ENCODE measurements at regions not wholly inside any gene's neighbourhood (a gene's known extent, or its start where the extent isn't known, plus 50 kb on each side); places are given as distances from the start of the nearest gene placed in this dataset.
"Not testable (repeated sequence)": the region's sequence is repeated elsewhere in the genome, so short reads cannot be mapped to it uniquely, and the experiment has no call there.

GRCh38 chr2:9712263-9712662 is 81.5 kb upstream of the YWHAQ start:
- Histone ChIP-seq H3K27me3 (ENCODE audit: insufficient read depth, low read length) (no peaks in the 10 kb centered on the region), H3K9me3 (ENCODE audit: low read length) (no peaks in the 10 kb centered on the region), H3K36me3 (ENCODE audit: insufficient read depth, low read length) (no peaks in the 10 kb centered on the region), H3K4me3 (ENCODE audit: low read length) (no peak overlapping the region), H3K4me1 (ENCODE audit: insufficient read depth, low read length) (no peaks in the 10 kb centered on the region), H2AFZ (ENCODE audit: low read depth, low read length) (no peak overlapping the region)

DNA sequence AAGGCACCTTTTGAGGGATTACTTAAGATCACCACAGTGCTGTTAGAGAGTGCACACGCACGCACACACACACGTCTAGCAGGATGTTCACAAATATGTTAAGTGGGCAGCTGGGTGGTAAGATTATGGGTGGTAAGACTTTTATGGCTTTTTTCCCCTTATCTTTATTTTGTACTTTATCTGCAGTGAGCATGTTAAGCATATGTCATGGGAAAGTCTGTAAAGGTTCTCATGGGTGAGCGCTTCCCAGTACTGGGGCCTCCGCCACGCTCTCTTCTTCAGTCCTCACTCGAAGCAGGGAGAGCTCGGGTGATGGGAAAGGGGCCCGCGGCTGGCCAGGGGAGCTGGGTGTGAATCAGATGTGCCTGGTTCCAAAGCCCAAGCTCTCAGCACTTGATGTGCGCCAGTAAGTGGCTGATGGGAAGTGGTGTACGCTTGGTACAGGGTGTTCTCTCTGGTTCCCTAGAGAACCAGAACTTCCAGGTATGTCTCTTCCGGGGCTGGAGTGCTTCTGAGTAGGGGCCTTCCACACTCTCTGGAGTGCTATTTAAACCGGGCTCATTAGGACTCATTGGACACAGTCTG is 83.9 kb upstream of the YWHAQ start:
- Histone ChIP-seq H2AFZ (ENCODE audit: low read depth, low read length) (no peak overlapping the region), H3K9me3 (ENCODE audit: low read length) (no peaks in the 10 kb centered on the region), H3K4me1 (ENCODE audit: insufficient read depth, low read length) (no peaks in the 10 kb centered on the region), H3K27me3 (ENCODE audit: insufficient read depth, low read length) (no peaks in the 10 kb centered on the region), H3K4me3 (ENCODE audit: low read length) (no peak overlapping the region), H3K36me3 (ENCODE audit: insufficient read depth, low read length) (no peaks in the 10 kb centered on the region)

DNA sequence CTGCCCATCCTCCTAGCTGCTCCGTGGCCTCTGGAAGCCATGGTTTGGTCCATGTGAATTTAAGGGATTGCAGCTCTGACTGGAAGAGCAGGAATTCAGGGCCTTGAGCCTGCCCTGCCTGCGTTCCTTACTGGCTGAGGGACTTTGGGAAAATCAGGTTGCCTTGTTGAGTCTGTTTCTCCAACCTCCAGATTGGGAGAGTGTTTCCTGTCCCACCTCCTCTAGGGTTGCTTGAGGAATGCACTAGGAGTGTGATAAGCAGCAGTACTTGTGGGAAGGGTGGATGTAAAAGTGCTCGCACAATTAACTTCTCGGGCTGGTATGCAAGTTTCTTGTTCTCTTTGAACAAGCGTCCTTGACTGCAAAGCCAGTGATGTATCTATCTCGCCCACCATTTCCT is 84.4 kb upstream of the YWHAQ start:
- no peaks in the 10 kb centered on the region for H3K9me3 ChIP-seq (ENCODE audit: low read length)
- H3K36me3 ChIP-seq (ENCODE audit: insufficient read depth, low read length), result no peaks in the 10 kb centered on the region
- no peaks in the 10 kb centered on the region for H3K4me1 ChIP-seq (ENCODE audit: insufficient read depth, low read length)
- H3K4me3 ChIP-seq (ENCODE audit: low read length), result no peak overlapping the region
- H2AFZ ChIP-seq (ENCODE audit: low read depth, low read length), result no peak overlapping the region
- no peaks in the 10 kb centered on the region for H3K27me3 ChIP-seq (ENCODE audit: insufficient read depth, low read length)

- Histone ChIP-seq H3K9me3 (ENCODE audit: low read length) (no peaks in the 10 kb centered on the region), H3K27me3 (ENCODE audit: insufficient read depth, low read length) (no peaks in the 10 kb centered on the region), H3K4me3 (ENCODE audit: low read length) (no peak overlapping the region), H2AFZ (ENCODE audit: low read depth, low read length) (no peak overlapping the region), H3K4me1 (ENCODE audit: insufficient read depth, low read length) (peaks cover 4% of the 10 kb centered on the region), H3K36me3 (ENCODE audit: insufficient read depth, low read length) (no peaks in the 10 kb centered on the region)
Measured at GRCh38 chr2:9717886-9718451, 87.2 kb upstream of the YWHAQ start.

DNA sequence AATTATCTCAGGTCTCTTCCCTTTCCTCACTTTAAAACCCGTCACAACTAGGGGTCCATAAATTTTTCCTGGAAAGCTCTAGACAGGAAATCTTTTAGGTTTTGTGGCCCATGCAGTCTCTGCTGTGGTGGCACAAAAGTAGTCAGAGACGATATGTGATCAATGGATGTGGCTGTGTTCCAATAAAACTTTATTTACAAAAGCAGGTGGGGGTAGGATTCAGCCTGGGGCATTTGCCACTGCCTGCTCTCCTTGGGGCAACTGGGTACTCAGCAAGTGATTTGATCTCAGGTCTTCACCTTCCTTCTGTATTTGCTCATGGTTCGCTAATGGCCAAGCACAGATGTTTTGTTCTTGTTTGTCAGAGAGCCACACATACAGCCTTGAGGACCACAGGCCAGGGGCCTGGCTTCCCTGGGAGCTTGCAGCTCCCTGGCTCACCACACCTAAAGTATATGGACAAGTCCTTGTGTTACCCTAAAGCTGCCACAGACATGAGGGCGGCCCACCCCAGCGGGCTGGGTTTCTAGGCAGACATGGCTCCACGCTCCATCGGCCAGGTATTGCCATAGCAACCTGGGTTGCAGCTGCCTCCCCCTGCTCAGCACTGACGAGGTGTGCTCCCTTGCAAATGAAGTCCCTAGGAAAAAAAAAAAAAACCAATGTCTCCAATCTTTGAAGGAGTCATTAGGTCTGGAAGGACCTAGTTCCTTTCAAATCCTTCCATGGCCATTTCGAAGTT is 89.7 kb upstream of the YWHAQ start:
- peaks cover 4% of the 10 kb centered on the region for H3K4me1 ChIP-seq (ENCODE audit: insufficient read depth, low read length)
- no peak overlapping the region for H2AFZ ChIP-seq (ENCODE audit: low read depth, low read length)
- H3K27me3 ChIP-seq (ENCODE audit: insufficient read depth, low read length), result no peaks in the 10 kb centered on the region
- H3K4me3 ChIP-seq (ENCODE audit: low read length), result no peak overlapping the region
- H3K9me3 ChIP-seq (ENCODE audit: low read length), result no peaks in the 10 kb centered on the region
- no peaks in the 10 kb centered on the region for H3K36me3 ChIP-seq (ENCODE audit: insufficient read depth, low read length)

- H3K27me3 ChIP-seq (ENCODE audit: insufficient read depth, low read length), result no peaks in the 10 kb centered on the region
- H3K9me3 ChIP-seq (ENCODE audit: low read length), result no peaks in the 10 kb centered on the region
- no peaks in the 10 kb centered on the region for H3K36me3 ChIP-seq (ENCODE audit: insufficient read depth, low read length)
- H3K4me1 ChIP-seq (ENCODE audit: insufficient read depth, low read length), result peaks cover 4% of the 10 kb centered on the region
- H3K4me3 ChIP-seq (ENCODE audit: low read length), result no peak overlapping the region
- H2AFZ ChIP-seq (ENCODE audit: low read depth, low read length), result no peak overlapping the region
Measured at GRCh38 chr2:9721344-9721743, 90.5 kb upstream of the YWHAQ start.

DNA sequence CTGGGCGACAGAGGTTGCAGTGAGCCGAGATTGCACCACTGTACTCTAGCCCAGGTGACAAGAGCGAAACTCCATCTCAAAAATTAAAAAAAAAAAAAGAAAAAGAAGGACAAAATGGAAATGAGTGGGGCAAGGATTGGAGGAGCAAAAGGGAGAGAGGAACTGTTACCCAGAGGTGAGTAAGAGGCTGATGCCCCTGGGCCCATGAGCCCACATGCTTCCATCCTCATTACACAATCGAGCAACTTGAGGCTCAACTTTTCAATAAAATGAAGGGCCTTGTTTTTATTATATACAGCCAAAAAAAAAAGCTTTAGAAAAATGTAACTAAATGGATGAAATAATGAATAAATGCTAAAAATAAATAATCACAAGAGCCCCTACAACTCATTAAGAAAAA is 91.7 kb upstream of the YWHAQ start:
- Histone ChIP-seq H3K9me3 (ENCODE audit: low read length) (no peaks in the 10 kb centered on the region), H3K36me3 (ENCODE audit: insufficient read depth, low read length) (no peaks in the 10 kb centered on the region), H2AFZ (ENCODE audit: low read depth, low read length) (no peak overlapping the region), H3K4me3 (ENCODE audit: low read length) (no peak overlapping the region), H3K27me3 (ENCODE audit: insufficient read depth, low read length) (no peaks in the 10 kb centered on the region), H3K4me1 (ENCODE audit: insufficient read depth, low read length) (peaks cover 4% of the 10 kb centered on the region)

DNA sequence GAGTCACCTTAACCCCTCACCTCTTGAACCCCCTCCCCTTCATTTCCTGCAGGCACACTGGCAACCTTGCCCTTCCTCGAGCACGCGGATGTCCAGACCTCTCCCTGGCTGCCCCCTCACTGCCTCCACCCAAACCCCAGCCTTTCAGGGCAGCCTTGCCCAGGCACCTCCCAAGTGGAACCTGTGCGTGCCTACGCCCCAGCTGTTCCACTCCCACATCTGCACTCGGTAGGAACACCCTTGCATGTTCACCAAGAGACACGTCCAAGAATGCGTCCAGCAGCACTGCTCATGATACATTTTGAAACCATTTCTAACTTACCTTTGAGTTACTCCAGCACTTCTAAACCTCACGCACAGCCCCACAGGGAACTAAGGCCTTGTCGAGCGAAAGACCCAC is 93.8 kb upstream of the YWHAQ start:
- no peak overlapping the region for H2AFZ ChIP-seq (ENCODE audit: low read depth, low read length)
- H3K4me3 ChIP-seq (ENCODE audit: low read length), result no peak overlapping the region
- no peaks in the 10 kb centered on the region for H3K27me3 ChIP-seq (ENCODE audit: insufficient read depth, low read length)
- H3K4me1 ChIP-seq (ENCODE audit: insufficient read depth, low read length), result peaks cover 4% of the 10 kb centered on the region
- H3K9me3 ChIP-seq (ENCODE audit: low read length), result no peaks in the 10 kb centered on the region
- H3K36me3 ChIP-seq (ENCODE audit: insufficient read depth, low read length), result no peaks in the 10 kb centered on the region

DNA sequence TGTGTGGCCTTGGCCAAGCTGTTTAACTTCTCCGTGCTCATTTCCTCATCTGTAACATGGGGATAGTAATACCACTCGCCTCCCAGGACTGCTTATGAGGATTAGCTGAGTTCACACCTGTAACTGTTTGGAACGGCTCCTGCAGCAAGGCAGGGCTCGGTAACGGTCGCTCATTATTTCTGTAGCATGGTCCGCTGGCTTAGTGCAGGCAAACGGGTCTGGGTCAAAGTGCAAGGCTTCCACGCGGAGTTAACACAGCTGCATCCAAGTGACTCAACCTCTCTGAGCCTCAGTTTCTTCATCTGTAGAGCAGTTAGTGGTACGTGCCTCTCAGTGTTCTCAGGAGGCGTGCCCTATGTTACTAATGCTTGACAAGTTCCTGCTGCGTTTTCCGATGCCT is 94.3 kb upstream of the YWHAQ start:
- peaks cover 4% of the 10 kb centered on the region for H3K4me1 ChIP-seq (ENCODE audit: insufficient read depth, low read length)
- no peaks in the 10 kb centered on the region for H3K9me3 ChIP-seq (ENCODE audit: low read length)
- H3K36me3 ChIP-seq (ENCODE audit: insufficient read depth, low read length), result no peaks in the 10 kb centered on the region
- no peak overlapping the region for H2AFZ ChIP-seq (ENCODE audit: low read depth, low read length)
- no peaks in the 10 kb centered on the region for H3K27me3 ChIP-seq (ENCODE audit: insufficient read depth, low read length)
- H3K4me3 ChIP-seq (ENCODE audit: low read length), result no peak overlapping the region

DNA sequence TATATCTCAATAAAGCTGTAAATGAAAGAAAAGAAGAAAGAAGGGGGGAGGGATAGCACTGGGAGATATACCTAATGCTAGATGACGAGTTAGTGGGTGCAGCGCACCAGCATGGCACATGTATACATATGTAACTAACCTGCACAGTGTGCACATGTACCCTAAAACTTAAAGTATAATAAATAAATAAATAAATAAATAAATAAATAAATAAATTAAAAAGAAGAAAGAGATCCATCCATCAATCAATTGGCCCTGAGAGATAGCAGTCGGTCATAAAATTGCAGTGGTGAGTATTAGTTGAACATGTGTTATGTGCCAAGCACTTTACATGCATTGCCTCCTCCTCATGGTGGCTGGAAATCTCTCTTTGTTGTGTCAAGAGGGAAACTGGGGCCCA is 95.2 kb upstream of the YWHAQ start:
- H3K4me3 ChIP-seq (ENCODE audit: low read length); H3K9me3 ChIP-seq (ENCODE audit: low read length); H3K4me1 ChIP-seq (ENCODE audit: insufficient read depth, low read length); H3K36me3 ChIP-seq (ENCODE audit: insufficient read depth, low read length); H2AFZ ChIP-seq (ENCODE audit: low read depth, low read length); H3K27me3 ChIP-seq (ENCODE audit: insufficient read depth, low read length): not testable (repeated sequence)

DNA sequence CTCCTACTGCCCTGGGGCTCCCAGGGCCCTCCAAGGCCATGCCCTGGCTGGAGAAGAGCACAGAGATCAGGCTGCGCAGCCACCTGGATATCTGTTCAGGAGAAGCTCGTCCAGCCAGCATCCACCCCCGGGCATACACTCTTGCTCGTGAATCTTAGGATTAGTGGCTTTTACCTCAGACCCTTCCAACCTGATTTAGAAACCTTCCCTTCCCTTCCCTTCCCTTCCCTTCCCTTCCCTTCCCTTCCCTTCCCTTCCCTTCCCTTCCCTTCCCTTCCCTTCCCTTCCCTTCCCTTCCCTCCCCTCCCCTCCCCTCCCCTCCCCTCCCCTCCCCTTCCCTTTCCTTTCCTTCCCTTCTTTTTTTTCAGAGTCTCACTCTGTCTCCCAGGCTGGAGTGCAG is 99.7 kb upstream of the YWHAQ start:
- H3K4me3 ChIP-seq (ENCODE audit: low read length); H3K9me3 ChIP-seq (ENCODE audit: low read length); H2AFZ ChIP-seq (ENCODE audit: low read depth, low read length); H3K4me1 ChIP-seq (ENCODE audit: insufficient read depth, low read length); H3K27me3 ChIP-seq (ENCODE audit: insufficient read depth, low read length); H3K36me3 ChIP-seq (ENCODE audit: insufficient read depth, low read length): not testable (repeated sequence)

- no peaks in the 10 kb centered on the region for H3K36me3 ChIP-seq (ENCODE audit: insufficient read depth, low read length)
- no peak overlapping the region for H3K4me3 ChIP-seq (ENCODE audit: low read length)
- H3K4me1 ChIP-seq (ENCODE audit: insufficient read depth, low read length), result no peaks in the 10 kb centered on the region
- no peak overlapping the region for H2AFZ ChIP-seq (ENCODE audit: low read depth, low read length)
- H3K9me3 ChIP-seq (ENCODE audit: low read length), result no peaks in the 10 kb centered on the region
- no peaks in the 10 kb centered on the region for H3K27me3 ChIP-seq (ENCODE audit: insufficient read depth, low read length)
Measured at GRCh38 chr2:9732824-9733223, 102.0 kb upstream of the YWHAQ start.

- no peaks in the 10 kb centered on the region for H3K27me3 ChIP-seq (ENCODE audit: insufficient read depth, low read length)
- no peaks in the 10 kb centered on the region for H3K4me1 ChIP-seq (ENCODE audit: insufficient read depth, low read length)
- H3K36me3 ChIP-seq (ENCODE audit: insufficient read depth, low read length), result no peaks in the 10 kb centered on the region
- H2AFZ ChIP-seq (ENCODE audit: low read depth, low read length), result no peak overlapping the region
- H3K9me3 ChIP-seq (ENCODE audit: low read length), result no peaks in the 10 kb centered on the region
- H3K4me3 ChIP-seq (ENCODE audit: low read length), result no peak overlapping the region
Measured at GRCh38 chr2:9734308-9734707, 103.5 kb upstream of the YWHAQ start.

DNA sequence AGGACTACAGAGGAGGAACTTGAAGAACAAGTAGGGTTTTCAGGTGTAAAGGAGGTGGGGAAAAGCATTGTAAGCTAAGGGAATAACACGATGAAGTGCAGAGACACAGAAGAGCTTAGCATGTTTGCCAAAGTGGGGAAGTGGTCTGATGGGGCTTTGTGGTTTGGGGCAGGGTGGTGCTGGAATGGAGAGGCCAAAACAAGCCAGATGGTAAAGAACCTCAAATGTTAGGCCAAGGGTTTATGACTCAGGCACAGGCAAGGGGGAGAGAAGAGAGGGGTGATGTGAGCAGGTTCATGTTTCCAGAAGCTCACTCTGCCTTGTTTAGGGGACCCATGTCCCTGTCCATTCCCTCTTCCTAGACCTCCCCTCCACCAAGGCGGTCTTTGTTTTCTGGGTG is 104.5 kb upstream of the YWHAQ start:
- H3K36me3 ChIP-seq (ENCODE audit: insufficient read depth, low read length), result no peaks in the 10 kb centered on the region
- no peaks in the 10 kb centered on the region for H3K27me3 ChIP-seq (ENCODE audit: insufficient read depth, low read length)
- no peak overlapping the region for H2AFZ ChIP-seq (ENCODE audit: low read depth, low read length)
- H3K4me1 ChIP-seq (ENCODE audit: insufficient read depth, low read length), result no peaks in the 10 kb centered on the region
- H3K4me3 ChIP-seq (ENCODE audit: low read length), result no peak overlapping the region
- H3K9me3 ChIP-seq (ENCODE audit: low read length), result no peaks in the 10 kb centered on the region
